ENCODE measurements at regions not wholly inside any gene's neighbourhood (a gene's known extent, or its start where the extent isn't known, plus 50 kb on each side); places are given as distances from the start of the nearest gene placed in this dataset.

DNA sequence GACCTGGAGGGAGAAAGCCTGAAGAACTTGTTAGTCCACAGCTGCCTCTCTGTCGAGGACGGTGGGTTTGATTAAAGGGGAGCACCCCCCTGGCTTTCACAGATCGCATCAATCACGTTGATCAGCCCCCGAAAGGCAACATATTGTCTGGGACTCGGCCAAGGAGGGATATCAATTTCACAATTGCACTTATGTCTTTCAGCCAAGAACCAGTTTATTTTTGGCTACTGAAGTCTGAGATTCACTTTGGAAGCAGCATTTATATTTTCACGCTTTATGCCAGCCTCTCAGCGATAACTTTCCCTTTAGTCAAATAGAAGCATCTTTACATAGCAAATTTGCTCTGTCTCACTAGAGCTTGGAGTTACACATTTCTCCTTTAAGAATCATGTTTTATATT, 253.2 kb upstream of the RRP15 start:
- Mint-ChIP-seq H3K4me3 (no peak overlapping the region), H3K4me1 (peaks cover 40 to 44% of the 10 kb centered on the region in 2 experiments), H3K36me3 (ENCODE audit: insufficient read depth in 1 of 3, low read depth in 3 of 3) (no peaks in the 10 kb centered on the region), H3K9me3 (no peaks in the 10 kb centered on the region), H3K27me3 (ENCODE audit: low read depth) (no peaks in the 10 kb centered on the region), H3K27ac (peak overlapping the region in 2 of 3 experiments; percentile 34 to 68; a peak in 3 of 7 replicates)
- H3K27ac ChIP-seq (ENCODE audit: insufficient read length, low read depth, low read length), result no peak overlapping the region
- peak overlapping the region; percentile 32 for H2AFZ ChIP-seq (ENCODE audit: low read length)
- H4K5ac ChIP-seq (ENCODE audit: insufficient read length, low read depth, low read length), result no peak overlapping the region
- no peaks in the 10 kb centered on the region for H3K79me2 ChIP-seq (ENCODE audit: insufficient read depth, low read length)
- H3K23ac ChIP-seq (ENCODE audit: insufficient read length, low read depth, low read length), result no peak overlapping the region
- H3T11ph ChIP-seq (ENCODE audit: low read length), result no peak overlapping the region
- no peak overlapping the region for H4K8ac ChIP-seq (replicated peaks; ENCODE audit: insufficient read length, low read depth, low read length)
- no peak overlapping the region for H2BK15ac ChIP-seq (ENCODE audit: low read depth, low read length)
- no peak overlapping the region for H4K91ac ChIP-seq (ENCODE audit: insufficient read length, low read depth, low read length)
- no peak for DNase-seq
- no peak overlapping the region for H2AK5ac ChIP-seq (ENCODE audit: insufficient read length, low read length)
- H2BK120ac ChIP-seq (ENCODE audit: low read depth, low read length, poor library complexity, severe bottlenecking), result no peak overlapping the region
- TF ChIP-seq, protein P1, sequence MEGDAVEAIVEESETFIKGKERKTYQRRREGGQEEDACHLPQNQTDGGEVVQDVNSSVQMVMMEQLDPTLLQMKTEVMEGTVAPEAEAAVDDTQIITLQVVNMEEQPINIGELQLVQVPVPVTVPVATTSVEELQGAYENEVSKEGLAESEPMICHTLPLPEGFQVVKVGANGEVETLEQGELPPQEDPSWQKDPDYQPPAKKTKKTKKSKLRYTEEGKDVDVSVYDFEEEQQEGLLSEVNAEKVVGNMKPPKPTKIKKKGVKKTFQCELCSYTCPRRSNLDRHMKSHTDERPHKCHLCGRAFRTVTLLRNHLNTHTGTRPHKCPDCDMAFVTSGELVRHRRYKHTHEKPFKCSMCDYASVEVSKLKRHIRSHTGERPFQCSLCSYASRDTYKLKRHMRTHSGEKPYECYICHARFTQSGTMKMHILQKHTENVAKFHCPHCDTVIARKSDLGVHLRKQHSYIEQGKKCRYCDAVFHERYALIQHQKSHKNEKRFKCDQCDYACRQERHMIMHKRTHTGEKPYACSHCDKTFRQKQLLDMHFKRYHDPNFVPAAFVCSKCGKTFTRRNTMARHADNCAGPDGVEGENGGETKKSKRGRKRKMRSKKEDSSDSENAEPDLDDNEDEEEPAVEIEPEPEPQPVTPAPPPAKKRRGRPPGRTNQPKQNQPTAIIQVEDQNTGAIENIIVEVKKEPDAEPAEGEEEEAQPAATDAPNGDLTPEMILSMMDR (conservative IDR thresholded peaks at IDR 0.05), result no peak
- H3K23me2 ChIP-seq (ENCODE audit: insufficient read length, low read depth, low read length, poor library complexity, severe bottlenecking), result no peaks in the 10 kb centered on the region
- H2BK5ac ChIP-seq (ENCODE audit: insufficient read length, low read length), result no peak overlapping the region
- no peak overlapping the region for H3K14ac ChIP-seq (ENCODE audit: insufficient read depth, low read length)
- H2BK20ac ChIP-seq (ENCODE audit: low read depth, low read length, poor library complexity, severe bottlenecking), result no peak overlapping the region
- no peak overlapping the region for H3K56ac ChIP-seq (ENCODE audit: insufficient read length, low read depth, low read length)
- H3K9ac ChIP-seq (ENCODE audit: extremely low read depth, insufficient read length, low read length), result no peak overlapping the region
- H2BK12ac ChIP-seq (ENCODE audit: insufficient read length, low read depth, low read length), result no peak overlapping the region
- H3K4me1 ChIP-seq (ENCODE audit: insufficient read depth, low read length), result peaks cover 4% of the 10 kb centered on the region; the same call in 1 of the 2 replicates
- no peaks in the 10 kb centered on the region for H3K79me1 ChIP-seq (ENCODE audit: insufficient read depth, low read depth, low read length, poor library complexity, severe bottlenecking)
- H3K18ac ChIP-seq (ENCODE audit: insufficient read length, low read depth, low read length), result no peak overlapping the region
- no CpG with 5 or more reads among the region's 8 CpGs for WGBS (ENCODE audit: extremely low coverage, insufficient read length, low lambda C conversion rate)
- no peaks in the 10 kb centered on the region for H3K9me3 ChIP-seq (ENCODE audit: control insufficient read depth, low read depth, low read length)
- H3K4ac ChIP-seq (ENCODE audit: low read depth, low read length), result no peak overlapping the region
- H4K20me1 ChIP-seq (ENCODE audit: control insufficient read depth, insufficient read depth, insufficient read length), result no peaks in the 10 kb centered on the region
- H3K27me3 ChIP-seq (ENCODE audit: insufficient read depth, low read length), result no peaks in the 10 kb centered on the region
- H3K4me2 ChIP-seq (ENCODE audit: insufficient read depth, insufficient read length, low read length), result no peak overlapping the region

All from H9 (cell line).